ENCODE measurements at regions not wholly inside any gene's neighbourhood (a gene's known extent, or its start where the extent isn't known, plus 50 kb on each side); places are given as distances from the start of the nearest gene placed in this dataset.

- no peaks in the 10 kb centered on the region for H3K9me3 ChIP-seq (ENCODE audit: control insufficient read depth, insufficient read depth, low read depth, low read length)
- H3K4me1 ChIP-seq (ENCODE audit: control insufficient read depth, insufficient read depth, low read length) = no peaks in the 10 kb centered on the region
- CTCF ChIA-PET = no interaction called here
- TF ChIP-seq TCF7L2 (IDR thresholded peaks at IDR 0.05; ENCODE audit: low read depth, low read length) (no peak), POLR2AphosphoS5 (IDR thresholded peaks at IDR 0.05; ENCODE audit: low read depth, low read length) (no peak), SIN3A (IDR thresholded peaks at IDR 0.05; ENCODE audit: borderline replicate concordance, insufficient read depth, low read depth, low read length) (no peak), REST (IDR thresholded peaks at IDR 0.05; ENCODE audit: insufficient read depth in 1 of 2, low read depth in 2 of 2, low read length in 1 of 2) (no peak), CTCF (IDR thresholded peaks at IDR 0.05) (no peak)
- no peaks in the 10 kb centered on the region for H3K27me3 ChIP-seq (ENCODE audit: control insufficient read depth, insufficient read depth, low read length)
- H3K4me3 ChIP-seq (ENCODE audit: low read depth in 2 of 2, low read length in 2 of 2) = no peak overlapping the region
- DNase-seq (ENCODE audit: low read depth, low spot score) = no peak
- intact Hi-C loops (cut with micrococcal nuclease; ENCODE audit: unreplicated experiment) = no loop called here
- in situ Hi-C loops (cut with HindIII; ENCODE audit: low pct_unique_long_range_greater_than_20kb, low sequenced_read_pairs) = no loop called here
- no TSS peak for BruUV-seq (replicated peaks)
- POLR2A ChIA-PET = no interaction called here
- H3K27ac ChIP-seq (ENCODE audit: low read length) = no peak overlapping the region
- no peaks in the 10 kb centered on the region for H3K36me3 ChIP-seq (ENCODE audit: control insufficient read depth, insufficient read depth, low read length)
- ATAC-seq = no peak
These were observed 295.2 kb downstream of the BRINP1 start for GRCh38 chr9:119074017-119074416.

GRCh38 chr9:119078015-119078414 lies 291.2 kb downstream of the BRINP1 start:
- no peaks in the 10 kb centered on the region for H3K27me3 ChIP-seq (ENCODE audit: control insufficient read depth, insufficient read depth, low read length)
- no peak for ATAC-seq
- no TSS peak for BruUV-seq (replicated peaks)
- no peaks in the 10 kb centered on the region for H3K4me1 ChIP-seq (ENCODE audit: control insufficient read depth, insufficient read depth, low read length)
- intact Hi-C loops (cut with micrococcal nuclease; ENCODE audit: unreplicated experiment) (no loop called here), in situ Hi-C loops (cut with HindIII; ENCODE audit: low pct_unique_long_range_greater_than_20kb, low sequenced_read_pairs) (no loop called here)
- POLR2A ChIA-PET = no interaction called here
- no peak overlapping the region for H3K4me3 ChIP-seq (ENCODE audit: low read depth in 2 of 2, low read length in 2 of 2)
- no peaks in the 10 kb centered on the region for H3K36me3 ChIP-seq (ENCODE audit: control insufficient read depth, insufficient read depth, low read length)
- H3K27ac ChIP-seq (ENCODE audit: low read length) = no peak overlapping the region
- CTCF ChIA-PET = no interaction called here
- no peaks in the 10 kb centered on the region for H3K9me3 ChIP-seq (ENCODE audit: control insufficient read depth, insufficient read depth, low read depth, low read length)
- TF ChIP-seq CTCF (IDR thresholded peaks at IDR 0.05) = no peak
- TF ChIP-seq POLR2AphosphoS5 (IDR thresholded peaks at IDR 0.05; ENCODE audit: low read depth, low read length) = no peak
- no peak for TF ChIP-seq REST (IDR thresholded peaks at IDR 0.05; ENCODE audit: insufficient read depth in 1 of 2, low read depth in 2 of 2, low read length in 1 of 2)
- no peak for TF ChIP-seq SIN3A (IDR thresholded peaks at IDR 0.05; ENCODE audit: borderline replicate concordance, insufficient read depth, low read depth, low read length)
- no peak for TF ChIP-seq TCF7L2 (IDR thresholded peaks at IDR 0.05; ENCODE audit: low read depth, low read length)
- DNase-seq (ENCODE audit: low read depth, low spot score) = no peak

Data from Panc1 (cell line).